ENCODE measurements at regions not wholly inside any gene's neighbourhood (a gene's known extent, or its start where the extent isn't known, plus 50 kb on each side); places are given as distances from the start of the nearest gene placed in this dataset.

DNA sequence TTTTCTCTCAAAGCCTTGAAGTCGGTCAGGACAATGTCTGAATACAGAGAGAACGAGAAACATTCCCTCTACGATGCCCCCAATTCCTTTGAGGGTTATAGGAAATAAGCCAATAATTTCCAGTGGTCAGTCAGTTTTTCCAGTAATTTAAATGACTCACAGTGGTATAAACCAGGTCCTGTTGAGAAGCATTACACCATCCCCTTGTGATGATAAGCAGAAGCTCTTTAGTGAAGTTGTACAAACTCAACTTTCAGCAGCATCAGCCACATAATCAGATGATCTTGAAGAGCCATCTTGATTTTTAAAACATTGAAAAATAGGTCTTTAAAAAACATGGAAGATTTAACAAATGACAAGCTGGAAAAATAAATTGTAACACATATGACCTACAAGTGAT is 173.9 kb upstream of the ZNF462 start:
- no peak for DNase-seq

- no peak for DNase-seq
These were observed 171.3 kb upstream of the ZNF462 start for GRCh38 chr9:106691627-106692026.

GRCh38 chr9:106693558-106693957 is 169.4 kb upstream of the ZNF462 start:
- no peak for DNase-seq

DNA sequence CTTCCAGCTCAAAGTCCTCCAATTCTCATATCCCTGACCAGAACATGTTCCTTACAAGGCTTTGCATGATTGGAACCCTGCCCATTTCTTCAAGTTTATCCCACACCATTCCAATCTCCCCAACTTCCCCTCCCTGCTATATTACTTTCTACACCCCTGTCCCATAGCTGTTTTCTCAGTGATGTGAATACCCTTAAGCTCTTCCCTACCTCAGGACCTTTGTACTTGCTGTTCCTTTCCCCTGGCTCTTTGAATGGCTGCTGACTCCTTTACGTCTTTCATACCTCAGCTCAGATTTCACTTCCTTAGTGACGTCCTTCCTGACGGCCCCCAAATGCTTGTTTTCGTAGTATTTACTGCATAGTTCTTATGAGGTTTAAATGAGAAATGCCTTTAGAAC is 166.2 kb upstream of the ZNF462 start:
- DNase-seq = no peak

DNA sequence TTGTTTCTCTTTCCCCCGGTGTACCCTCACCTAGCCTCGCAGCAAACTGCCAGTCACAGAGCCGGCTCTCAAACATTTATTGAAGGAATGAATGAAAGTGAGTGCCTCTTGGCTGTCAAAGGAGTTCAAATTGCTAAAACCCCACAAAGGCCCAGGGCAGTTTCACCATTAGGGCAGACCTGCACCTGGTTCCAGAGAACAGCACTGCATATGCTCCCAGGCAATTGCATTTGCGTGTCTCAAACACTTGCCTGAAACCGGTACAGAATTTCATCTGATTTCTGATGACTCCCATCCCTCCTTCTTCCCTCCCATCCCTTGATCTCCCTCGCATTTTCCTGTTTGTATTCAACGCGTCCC is 165.6 kb upstream of the ZNF462 start:
- peak; percentile 30 for DNase-seq

- DNase-seq = peak; percentile 87
These were observed 165.0 kb upstream of the ZNF462 start for GRCh38 chr9:106697750-106698502.

DNA sequence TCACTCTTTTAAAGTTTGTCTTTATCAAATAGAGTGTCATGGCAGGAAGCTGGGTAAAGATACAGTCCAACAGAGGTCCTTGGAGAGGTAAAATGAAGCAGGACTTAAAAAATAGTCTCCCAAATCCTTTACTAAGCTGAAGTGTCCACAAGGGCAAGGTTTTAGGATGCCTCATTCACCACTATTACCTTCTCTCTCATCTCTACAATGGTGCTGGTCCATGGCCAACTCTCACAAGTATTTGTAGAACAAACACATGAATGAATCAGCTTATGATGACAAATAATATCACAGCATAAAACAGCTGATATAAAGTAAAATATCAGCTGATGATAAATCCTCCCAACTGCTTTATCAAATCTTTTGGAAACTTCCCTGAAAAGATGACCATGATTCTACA is 162.3 kb upstream of the ZNF462 start:
- no peak for DNase-seq

DNA sequence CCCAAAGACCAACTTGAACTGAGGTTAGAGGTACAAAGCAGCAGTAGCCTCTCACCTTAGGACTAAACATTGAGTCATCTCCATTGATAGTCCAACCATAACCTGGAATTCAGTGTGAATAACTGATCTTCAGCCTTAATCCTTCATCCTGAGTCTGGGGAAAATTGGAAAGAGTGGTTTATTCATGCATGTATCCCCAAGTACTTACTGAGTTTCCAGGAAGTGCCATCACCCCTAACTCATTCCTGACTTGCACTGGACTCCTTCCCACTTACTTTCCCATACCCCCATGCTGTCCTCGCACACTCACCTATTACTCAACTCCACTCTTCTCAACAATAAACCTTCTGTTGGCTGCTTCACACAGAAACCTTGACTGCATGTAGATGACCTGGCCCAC is 161.4 kb upstream of the ZNF462 start:
- DNase-seq = no peak

GRCh38 chr9:106704056-106704615 is 158.8 kb upstream of the ZNF462 start:
- no peak for DNase-seq

- DNase-seq = no peak
These were observed 155.7 kb upstream of the ZNF462 start for GRCh38 chr9:106707291-106707690.

DNA sequence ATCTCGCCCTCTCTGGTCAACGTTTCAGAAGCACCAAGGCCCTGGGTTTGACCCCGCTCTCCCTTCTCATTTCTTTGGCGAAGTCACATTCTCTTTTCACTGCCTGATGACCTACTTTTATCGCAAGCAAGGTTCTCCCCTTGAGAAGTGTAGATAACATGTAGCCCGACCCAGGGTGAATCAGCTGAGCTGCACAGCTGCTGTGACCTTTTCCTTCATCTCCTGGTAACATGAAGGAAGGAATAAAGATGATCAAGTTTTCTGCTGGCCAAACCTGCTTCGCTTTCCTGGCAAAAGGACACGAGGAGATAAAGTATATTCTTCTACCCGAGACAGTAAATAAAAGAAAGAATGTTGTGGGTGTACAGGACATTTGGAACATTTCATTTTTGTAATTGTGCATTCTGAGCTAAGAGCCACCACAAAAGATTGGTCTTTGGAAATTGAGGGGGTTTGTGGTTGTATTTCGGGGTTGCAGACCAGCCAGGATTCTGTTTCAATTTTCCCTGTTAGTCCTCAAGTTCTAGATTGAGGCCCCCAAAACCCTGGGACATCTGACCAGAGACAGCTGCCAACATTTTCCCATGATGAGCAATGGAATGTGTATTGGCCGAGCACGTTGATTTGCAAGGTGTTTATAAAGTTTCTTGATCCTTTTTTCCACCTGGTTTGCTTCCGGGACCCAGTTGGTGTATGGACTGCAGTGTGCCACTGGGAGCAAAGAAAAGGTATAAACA is 155.1 kb upstream of the ZNF462 start:
- DNase-seq = no peak

- no peak for DNase-seq
These were observed 154.4 kb upstream of the ZNF462 start for GRCh38 chr9:106708475-106709146.

DNA sequence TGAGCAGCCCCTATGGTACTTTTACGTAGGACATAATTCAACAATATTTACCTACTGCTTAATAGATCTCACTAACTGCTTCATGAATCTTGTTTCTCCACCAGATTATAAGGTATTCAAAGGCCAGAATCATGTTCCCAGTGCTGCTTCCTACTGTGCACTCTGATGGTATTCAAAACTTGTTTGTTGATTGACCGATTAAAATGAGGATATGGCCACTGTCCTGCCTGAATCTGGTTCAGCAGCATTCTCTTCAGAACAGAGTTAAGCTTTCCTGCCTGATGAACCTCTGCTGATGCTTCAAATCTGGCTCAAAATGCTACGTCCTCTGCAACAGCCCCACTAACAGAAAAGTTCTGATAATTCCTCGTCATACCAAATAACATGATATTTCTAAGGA is 150.7 kb upstream of the ZNF462 start:
- DNase-seq = no peak

DNA sequence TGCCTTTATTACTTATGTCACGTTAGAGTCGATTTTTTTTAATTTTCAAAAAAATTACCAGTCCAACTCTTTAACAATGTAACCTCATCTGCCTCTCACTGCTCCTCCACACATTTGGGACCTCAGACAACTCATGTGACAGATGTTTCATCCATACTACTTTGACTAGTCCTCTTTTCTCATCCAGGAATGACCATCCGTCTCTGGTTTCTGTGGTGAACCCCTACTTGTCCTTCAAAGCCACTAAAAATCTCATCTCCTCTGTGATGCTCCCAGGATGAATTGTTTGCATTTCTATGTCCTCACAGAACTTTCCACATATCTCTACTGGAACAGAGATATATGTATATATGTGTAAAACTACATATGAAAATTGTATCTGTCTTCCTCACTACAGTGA is 149.8 kb upstream of the ZNF462 start:
- no peak for DNase-seq

GRCh38 chr9:106716820-106717219 is 146.1 kb upstream of the ZNF462 start:
- DNase-seq = no peak

- no peak for DNase-seq
These were observed 145.3 kb upstream of the ZNF462 start for GRCh38 chr9:106717686-106718085.

GRCh38 chr9:106718936-106719335 is 144.0 kb upstream of the ZNF462 start:
- DNase-seq = no peak

DNA sequence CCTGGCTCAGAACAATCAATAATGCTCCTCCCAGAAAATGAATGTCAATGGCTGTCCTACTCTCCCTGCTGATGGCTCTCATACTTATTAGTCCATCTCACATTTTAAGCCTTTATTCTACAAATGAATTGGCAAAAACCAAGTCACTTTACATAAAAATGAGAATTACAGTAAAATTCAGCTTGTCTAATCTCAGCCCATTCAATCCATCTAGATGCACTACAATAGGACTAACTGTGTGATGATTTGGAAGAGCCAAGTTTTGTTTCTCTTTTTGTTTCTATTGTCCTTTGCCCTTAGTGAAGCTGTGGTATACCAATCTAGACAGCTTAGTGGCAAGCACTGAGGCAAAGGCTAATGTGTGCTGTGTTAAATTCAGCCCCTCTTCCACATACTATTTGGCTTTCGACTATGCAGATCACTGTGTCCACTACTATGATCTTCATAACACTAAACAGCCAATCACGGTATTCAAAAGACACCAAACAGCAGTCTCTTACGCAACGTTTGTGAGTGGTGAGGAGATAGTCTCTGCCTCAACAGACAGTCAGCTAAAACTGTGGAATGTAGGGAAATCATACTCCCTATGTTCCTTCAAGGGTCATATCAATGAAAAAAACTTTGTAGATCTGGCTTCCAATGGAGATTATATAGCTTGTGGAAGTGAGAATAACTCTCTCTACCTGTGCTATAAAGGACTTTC is 140.8 kb upstream of the ZNF462 start:
- no peak for DNase-seq

- no peak for DNase-seq
These were observed 139.0 kb upstream of the ZNF462 start for GRCh38 chr9:106723926-106724325.

- no peak for DNase-seq
These were observed 138.4 kb upstream of the ZNF462 start for GRCh38 chr9:106724566-106724965.

DNA sequence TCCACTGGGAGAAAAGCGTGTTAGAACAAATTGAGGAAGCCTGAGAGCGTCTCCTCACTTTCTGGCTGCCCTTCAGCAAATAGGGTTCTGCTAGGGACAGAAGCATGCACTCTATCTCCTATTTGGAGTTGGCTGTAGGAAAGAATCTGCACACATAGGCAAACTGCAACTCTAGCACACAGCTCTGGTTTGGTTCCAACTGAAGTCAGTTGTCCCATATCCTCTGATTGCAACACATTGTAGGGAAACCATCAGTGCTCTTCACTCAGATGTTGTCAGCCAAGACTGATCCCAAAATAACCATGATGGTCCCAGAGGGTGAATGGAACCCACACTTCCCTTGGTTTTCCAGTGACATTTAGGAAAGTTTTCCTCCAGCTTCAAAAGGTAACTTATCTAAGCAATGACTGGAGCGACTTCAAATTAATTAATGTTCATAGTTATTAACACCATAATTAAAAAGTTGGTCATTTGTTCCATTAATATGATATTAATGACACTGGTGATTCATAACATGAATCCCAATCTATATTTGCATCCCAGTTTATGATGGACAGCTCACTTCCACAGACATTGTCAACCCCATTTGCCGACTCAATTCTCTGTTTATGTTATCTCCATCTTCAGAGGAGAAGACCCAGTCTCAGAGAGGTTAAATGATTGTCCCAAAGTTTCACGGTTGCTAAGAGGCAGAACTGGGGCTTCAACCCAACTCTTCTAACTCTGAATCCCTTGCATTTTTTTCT is 136.7 kb upstream of the ZNF462 start:
- DNase-seq = no peak

GRCh38 chr9:106727969-106728368 is 135.0 kb upstream of the ZNF462 start:
- DNase-seq = no peak
